ENCODE measurements at regions not wholly inside any gene's neighbourhood (a gene's known extent, or its start where the extent isn't known, plus 50 kb on each side); places are given as distances from the start of the nearest gene placed in this dataset.

DNA sequence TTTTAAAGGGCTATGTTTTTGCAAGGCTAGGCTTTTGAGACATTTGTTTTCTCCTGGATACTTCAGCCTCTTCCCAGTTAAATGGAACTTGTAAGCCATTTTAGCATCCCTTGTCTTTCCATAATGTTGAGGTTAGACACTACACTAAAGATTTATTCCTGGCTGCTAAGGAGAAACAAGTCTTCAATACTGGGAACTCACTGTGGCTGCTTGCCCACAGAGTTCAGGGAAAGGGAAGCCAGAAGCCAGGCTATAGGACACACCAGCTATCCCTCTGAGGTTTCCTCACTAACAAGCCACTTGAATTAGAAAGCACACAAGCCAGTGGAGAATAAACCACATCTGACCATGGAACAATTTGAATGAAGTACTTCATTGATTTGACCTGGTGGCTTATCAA, 421.7 kb upstream of the CHRM2 start:
- TF ChIP-seq, protein P1, sequence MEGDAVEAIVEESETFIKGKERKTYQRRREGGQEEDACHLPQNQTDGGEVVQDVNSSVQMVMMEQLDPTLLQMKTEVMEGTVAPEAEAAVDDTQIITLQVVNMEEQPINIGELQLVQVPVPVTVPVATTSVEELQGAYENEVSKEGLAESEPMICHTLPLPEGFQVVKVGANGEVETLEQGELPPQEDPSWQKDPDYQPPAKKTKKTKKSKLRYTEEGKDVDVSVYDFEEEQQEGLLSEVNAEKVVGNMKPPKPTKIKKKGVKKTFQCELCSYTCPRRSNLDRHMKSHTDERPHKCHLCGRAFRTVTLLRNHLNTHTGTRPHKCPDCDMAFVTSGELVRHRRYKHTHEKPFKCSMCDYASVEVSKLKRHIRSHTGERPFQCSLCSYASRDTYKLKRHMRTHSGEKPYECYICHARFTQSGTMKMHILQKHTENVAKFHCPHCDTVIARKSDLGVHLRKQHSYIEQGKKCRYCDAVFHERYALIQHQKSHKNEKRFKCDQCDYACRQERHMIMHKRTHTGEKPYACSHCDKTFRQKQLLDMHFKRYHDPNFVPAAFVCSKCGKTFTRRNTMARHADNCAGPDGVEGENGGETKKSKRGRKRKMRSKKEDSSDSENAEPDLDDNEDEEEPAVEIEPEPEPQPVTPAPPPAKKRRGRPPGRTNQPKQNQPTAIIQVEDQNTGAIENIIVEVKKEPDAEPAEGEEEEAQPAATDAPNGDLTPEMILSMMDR (conservative IDR thresholded peaks at IDR 0.05; ENCODE audit: low read depth, low read length): no peak
- no peak for TF ChIP-seq EZH2 (IDR thresholded peaks at IDR 0.05; ENCODE audit: borderline replicate concordance, low read depth, low read length, poor library complexity, severe bottlenecking)

All from A673 (cell line).